Suprapubic skin (tissue), 4 donors: ENCODE measurements at regions not wholly inside any gene's neighbourhood (a gene's known extent, or its start where the extent isn't known, plus 50 kb on each side); places are given as distances from the start of the nearest gene placed in this dataset.

Source experiments
- POLR2A ChIP-seq, 2 donors: fragments of 450-650 bp; IDR thresholded peaks; one replicate each; pipeline ENCODE4 v1.6.1; 2017; ENCODE audit warnings: antibody characterized with exemption in 2 of 2, mild to moderate bottlenecking in 2 of 2, moderate library complexity in 2 of 2
- POLR2AphosphoS5 ChIP-seq, 3 donors: sonication (generic); formaldehyde crosslinking; IDR thresholded peaks; one replicate each; pipeline ENCODE4 v1.6.1; 2017; ENCODE audit warnings: antibody characterized with exemption in 3 of 3
- TF ChIP-seq, protein P1 (sequence below), 2 donors: fragments of 200-600 bp in 1 of 2; fragments of 450-650 bp in 1 of 2; sonication (generic) in 1 of 2; IDR thresholded peaks; one replicate each; pipeline ENCODE4 v1.5.1; 2016 to 2019; ENCODE audit warnings: antibody characterized with exemption in 2 of 2, mild to moderate bottlenecking in 1 of 2, moderate library complexity in 1 of 2

DNA sequence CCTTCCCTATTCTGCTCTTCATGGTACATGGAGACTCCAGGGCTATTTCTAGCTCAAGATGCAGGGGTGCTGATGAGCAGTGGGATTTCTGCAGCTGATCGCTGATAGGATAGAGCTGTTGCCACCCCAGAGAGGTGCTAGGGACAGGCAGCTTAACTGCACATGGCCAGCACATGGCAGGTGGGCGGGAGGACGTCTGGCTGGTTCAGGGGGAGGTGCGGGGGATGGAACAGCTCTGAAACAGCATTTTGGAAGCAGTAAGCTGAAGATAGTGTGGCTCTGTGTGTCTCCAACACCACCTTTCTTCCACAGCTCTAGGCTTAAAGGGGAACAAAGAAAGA lies 151.9 kb upstream of the PELI1 start:
- TF ChIP-seq POLR2AphosphoS5 (IDR thresholded peaks at IDR 0.05) (no peak), POLR2A (IDR thresholded peaks at IDR 0.05) (no peak)
- TF ChIP-seq, protein P1, sequence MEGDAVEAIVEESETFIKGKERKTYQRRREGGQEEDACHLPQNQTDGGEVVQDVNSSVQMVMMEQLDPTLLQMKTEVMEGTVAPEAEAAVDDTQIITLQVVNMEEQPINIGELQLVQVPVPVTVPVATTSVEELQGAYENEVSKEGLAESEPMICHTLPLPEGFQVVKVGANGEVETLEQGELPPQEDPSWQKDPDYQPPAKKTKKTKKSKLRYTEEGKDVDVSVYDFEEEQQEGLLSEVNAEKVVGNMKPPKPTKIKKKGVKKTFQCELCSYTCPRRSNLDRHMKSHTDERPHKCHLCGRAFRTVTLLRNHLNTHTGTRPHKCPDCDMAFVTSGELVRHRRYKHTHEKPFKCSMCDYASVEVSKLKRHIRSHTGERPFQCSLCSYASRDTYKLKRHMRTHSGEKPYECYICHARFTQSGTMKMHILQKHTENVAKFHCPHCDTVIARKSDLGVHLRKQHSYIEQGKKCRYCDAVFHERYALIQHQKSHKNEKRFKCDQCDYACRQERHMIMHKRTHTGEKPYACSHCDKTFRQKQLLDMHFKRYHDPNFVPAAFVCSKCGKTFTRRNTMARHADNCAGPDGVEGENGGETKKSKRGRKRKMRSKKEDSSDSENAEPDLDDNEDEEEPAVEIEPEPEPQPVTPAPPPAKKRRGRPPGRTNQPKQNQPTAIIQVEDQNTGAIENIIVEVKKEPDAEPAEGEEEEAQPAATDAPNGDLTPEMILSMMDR (IDR thresholded peaks at IDR 0.05): no peak
